ENCODE measurements at regions not wholly inside any gene's neighbourhood (a gene's known extent, or its start where the extent isn't known, plus 50 kb on each side); places are given as distances from the start of the nearest gene placed in this dataset.

GRCh38 chr16:35198223-35199199 lies 1739.1 kb downstream of the TP53TG3F start:
- TF ChIP-seq ELF4 (CRISPR knock-in tag; IDR thresholded peaks at IDR 0.05; ENCODE audit: low read depth) = no peak
- no peak for TF ChIP-seq NR3C1 (CRISPR knock-in tag; conservative IDR thresholded peaks at IDR 0.05; ENCODE audit: low read depth)
- no peak for TF ChIP-seq IRF1 (CRISPR knock-in tag; IDR thresholded peaks at IDR 0.05)
- no peak for TF ChIP-seq MYBL2 (CRISPR knock-in tag; IDR thresholded peaks at IDR 0.05)
- TF ChIP-seq ZMAT4 (CRISPR knock-in tag; IDR thresholded peaks at IDR 0.05) = no peak
- no peak for TF ChIP-seq OVOL2 (CRISPR knock-in tag; IDR thresholded peaks at IDR 0.05; ENCODE audit: borderline replicate concordance)
- no peak for TF ChIP-seq TCF7 (CRISPR knock-in tag; IDR thresholded peaks at IDR 0.05; ENCODE audit: low read depth)
- TF ChIP-seq ZNF396 (CRISPR knock-in tag; IDR thresholded peaks at IDR 0.05; ENCODE audit: borderline replicate concordance) = no peak
- no peak for TF ChIP-seq ZNF425 (CRISPR knock-in tag; conservative IDR thresholded peaks at IDR 0.05)
- TF ChIP-seq AFF4 (CRISPR knock-in tag; IDR thresholded peaks at IDR 0.05; ENCODE audit: borderline replicate concordance) = no peak

GRCh38 chr16:35200662-35201061 lies 1741.2 kb downstream of the TP53TG3F start:
- POLR2A ChIA-PET = no interaction called here
- peaks cover 83% of the 10 kb centered on the region for H3K36me3 Mint-ChIP-seq
- CTCF ChIA-PET = no interaction called here
- TF ChIP-seq SMAD4 (CRISPR knock-in tag; IDR thresholded peaks at IDR 0.05) = no peak
- no peak for TF ChIP-seq TP53 (CRISPR knock-in tag; IDR thresholded peaks at IDR 0.05)
- TF ChIP-seq PRRX2 (CRISPR knock-in tag; IDR thresholded peaks at IDR 0.05) = no peak
- TF ChIP-seq SP1 (CRISPR knock-in tag; conservative IDR thresholded peaks at IDR 0.05) = no peak
- no peak for TF ChIP-seq FOXJ3 (CRISPR knock-in tag; IDR thresholded peaks at IDR 0.05; ENCODE audit: borderline replicate concordance)
- TF ChIP-seq ZNF396 (CRISPR knock-in tag; IDR thresholded peaks at IDR 0.05; ENCODE audit: borderline replicate concordance) = no peak
- TF ChIP-seq SMAD3 (CRISPR knock-in tag; IDR thresholded peaks at IDR 0.05; ENCODE audit: borderline replicate concordance) = no peak
- TF ChIP-seq AR (CRISPR knock-in tag; IDR thresholded peaks at IDR 0.05) = no peak
- TF ChIP-seq IRF1 (CRISPR knock-in tag; IDR thresholded peaks at IDR 0.05) = no peak
- no peak for TF ChIP-seq ZSCAN18 (CRISPR knock-in tag; IDR thresholded peaks at IDR 0.05)
- TF ChIP-seq GABPB1 (CRISPR knock-in tag; IDR thresholded peaks at IDR 0.05) = no peak
- TF ChIP-seq TEAD1 (CRISPR knock-in tag; IDR thresholded peaks at IDR 0.05) = no peak
- TF ChIP-seq ZNF416 (CRISPR knock-in tag; IDR thresholded peaks at IDR 0.05) = no peak
- TF ChIP-seq SOX15 (CRISPR knock-in tag; IDR thresholded peaks at IDR 0.05) = no peak

More at GRCh38 chr16:35198223-35199199, 1739.1 kb downstream of the TP53TG3F start:
- Mint-ChIP-seq H3K9me3 (peaks cover 80% of the 10 kb centered on the region), H3K27ac (no peak overlapping the region), H3K27me3 (ENCODE audit: low read depth) (peaks cover 26% of the 10 kb centered on the region), H3K36me3 (peaks cover 91% of the 10 kb centered on the region), H3K4me3 (no peak overlapping the region), H3K4me1 (no peaks in the 10 kb centered on the region)
- DNase-seq (ENCODE audit: low spot score) (no peak), ATAC-seq (no peak)
- CTCF ChIA-PET = no interaction called here
- POLR2A ChIA-PET = no interaction called here

More at GRCh38 chr16:35200662-35201061, 1741.2 kb downstream of the TP53TG3F start:
- Mint-ChIP-seq H3K27me3 (ENCODE audit: low read depth) (peaks cover 24% of the 10 kb centered on the region), H3K9me3 (peaks cover 73% of the 10 kb centered on the region), H3K27ac (no peak overlapping the region), H3K4me3 (no peak overlapping the region), H3K4me1 (no peaks in the 10 kb centered on the region)
- ATAC-seq (no peak), DNase-seq (ENCODE audit: low spot score) (no peak)

Measured in WTC11 (cell line).